Glutamatergic neuron (in vitro differentiated cells): ENCODE measurements at regions not wholly inside any gene's neighbourhood (a gene's known extent, or its start where the extent isn't known, plus 50 kb on each side); places are given as distances from the start of the nearest gene placed in this dataset.

Experiments used
- DNase-seq: peaks from one replicate; pipeline ENCODE4 v3.0.0; 2022
- H3K27ac Mint-ChIP-seq: one replicate; pipeline ENCODE4 v1.8.0; 2020; ENCODE audit warnings: mild to moderate bottlenecking, mixed read lengths, inconsistent platforms; ENCODE audit not compliant: unreplicated experiment
- H3K27me3 Mint-ChIP-seq: one replicate; pipeline ENCODE4 v1.8.0; 2020; ENCODE audit warnings: mild to moderate bottlenecking, moderate library complexity, mixed read lengths, inconsistent platforms; ENCODE audit not compliant: unreplicated experiment
- H3K36me3 Mint-ChIP-seq: one replicate; pipeline ENCODE4 v1.8.0; 2020; ENCODE audit warnings: mild to moderate bottlenecking, mixed read lengths, inconsistent platforms; ENCODE audit not compliant: unreplicated experiment
- H3K4me1 Mint-ChIP-seq: one replicate; pipeline ENCODE4 v1.8.0; 2020; ENCODE audit warnings: mild to moderate bottlenecking, low read depth, mixed read lengths, inconsistent platforms; ENCODE audit not compliant: unreplicated experiment
- H3K4me3 Mint-ChIP-seq: one replicate; pipeline ENCODE4 v1.8.0; 2020; ENCODE audit warnings: mild to moderate bottlenecking, mixed read lengths, inconsistent platforms; ENCODE audit not compliant: unreplicated experiment
- H3K9me3 Mint-ChIP-seq: one replicate; pipeline ENCODE4 v1.8.0; 2020; ENCODE audit warnings: mild to moderate bottlenecking, moderate library complexity, mixed read lengths, inconsistent platforms; ENCODE audit not compliant: unreplicated experiment
- CTCF ChIP-seq: fragments of 200-600 bp; sonication (generic); IDR thresholded peaks from one replicate; pipeline ENCODE4 v1.5.0; 2021; ENCODE audit not compliant: partially characterized antibody, unreplicated experiment

GRCh38 chr2:206389164-206389563 is 54.2 kb upstream of the ADAM23 start:
- Mint-ChIP-seq H3K27ac (no peak overlapping the region), H3K27me3 (no peaks in the 10 kb centered on the region), H3K4me3 (no peak overlapping the region), H3K9me3 (peaks cover 2% of the 10 kb centered on the region), H3K36me3 (peaks cover 5% of the 10 kb centered on the region), H3K4me1 (no peaks in the 10 kb centered on the region)
- no peak for TF ChIP-seq CTCF
- DNase-seq: no peak

GRCh38 chr2:206390181-206390580 is 53.2 kb upstream of the ADAM23 start:
- TF ChIP-seq CTCF: no peak
- H3K36me3 Mint-ChIP-seq: peaks cover 12% of the 10 kb centered on the region
- peaks cover 2% of the 10 kb centered on the region for H3K9me3 Mint-ChIP-seq
- no peak overlapping the region for H3K27ac Mint-ChIP-seq
- H3K4me3 Mint-ChIP-seq: no peak overlapping the region
- no peaks in the 10 kb centered on the region for H3K4me1 Mint-ChIP-seq
- no peak for DNase-seq
- peaks cover 2% of the 10 kb centered on the region for H3K27me3 Mint-ChIP-seq

GRCh38 chr2:206392118-206392517 is 51.2 kb upstream of the ADAM23 start:
- Mint-ChIP-seq H3K9me3 (peaks cover 2% of the 10 kb centered on the region), H3K4me1 (no peaks in the 10 kb centered on the region), H3K36me3 (peaks cover 12% of the 10 kb centered on the region), H3K27ac (no peak overlapping the region), H3K4me3 (no peak overlapping the region), H3K27me3 (peaks cover 2% of the 10 kb centered on the region)
- DNase-seq: peak; percentile 26
- TF ChIP-seq CTCF: peak; percentile 17
